Calu3 (cell line): ENCODE measurements at regions not wholly inside any gene's neighbourhood (a gene's known extent, or its start where the extent isn't known, plus 50 kb on each side); places are given as distances from the start of the nearest gene placed in this dataset.

Experiments used
- BruUV-seq: library from RNA; stranded (reverse); fragments of 400-500 nt; replicated peaks from 2 replicates; lab custom pipeline; 2021; lab: Mats Ljungman, UMichigan
- CTCF ChIA-PET: fragments of 300-600 bp; sonication (Branson Sonifier 250); formaldehyde crosslinking; loops from one replicate; lab custom pipeline; 2022; ENCODE audit warnings: antibody characterized with exemption; lab: Charles Lee
- DNase-seq: peaks from one replicate; pipeline ENCODE4 v3.0.0; 2022
- H3K27ac Mint-ChIP-seq: one replicate; pipeline ENCODE4 v1.8.0; 2022; ENCODE audit warnings: mixed read lengths; ENCODE audit not compliant: unreplicated experiment
- H3K27me3 Mint-ChIP-seq: one replicate; pipeline ENCODE4 v1.8.0; 2022; ENCODE audit warnings: mixed read lengths; ENCODE audit not compliant: unreplicated experiment
- H3K36me3 Mint-ChIP-seq: one replicate; pipeline ENCODE4 v1.8.0; 2022; ENCODE audit warnings: mild to moderate bottlenecking, moderate library complexity, mixed read lengths; ENCODE audit not compliant: insufficient read depth, unreplicated experiment
- H3K4me1 Mint-ChIP-seq: one replicate; pipeline ENCODE4 v1.8.0; 2022; ENCODE audit warnings: mild to moderate bottlenecking, low read depth, mixed read lengths; ENCODE audit not compliant: unreplicated experiment
- H3K4me3 Mint-ChIP-seq: one replicate; pipeline ENCODE4 v1.8.0; 2022; ENCODE audit warnings: mild to moderate bottlenecking, low read depth, moderate library complexity, mixed read lengths; ENCODE audit not compliant: unreplicated experiment
- H3K9me3 Mint-ChIP-seq: one replicate; pipeline ENCODE4 v1.8.0; 2022; ENCODE audit warnings: low read depth, mixed read lengths; ENCODE audit not compliant: unreplicated experiment
- intact Hi-C: fragments of 100-400 bp; cut with micrococcal nuclease; formaldehyde crosslinking; loops from one replicate; pipeline ENCODE4 v1.10.0; 2022; ENCODE audit not compliant: unreplicated experiment
- TF ChIP-seq, protein P1 (sequence below): fragments of 200-600 bp; IDR thresholded peaks from one replicate; pipeline ENCODE4 v1.8.0; 2022; ENCODE audit warnings: antibody characterized with exemption; ENCODE audit not compliant: unreplicated experiment

DNA sequence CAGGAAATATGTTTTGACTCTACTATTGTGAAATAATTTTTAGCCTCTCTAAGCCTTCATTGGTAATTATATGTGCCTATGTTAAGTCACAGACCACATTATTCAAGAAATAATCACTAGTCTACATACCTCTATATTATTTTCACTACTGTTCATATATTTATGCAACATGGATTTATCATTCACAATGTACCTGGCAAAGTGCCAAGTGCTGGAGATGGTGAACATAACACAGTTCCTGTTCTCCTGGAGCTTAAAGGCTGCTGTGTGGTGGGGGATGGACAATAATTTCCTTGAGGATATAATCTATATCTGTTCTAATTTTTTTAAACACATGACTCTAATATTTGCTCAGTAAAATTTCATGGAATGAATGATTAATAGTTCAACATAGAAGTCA is 527.7 kb upstream of the CXorf51A start:
- Mint-ChIP-seq H3K4me1 (no peaks in the 10 kb centered on the region), H3K27me3 (no peaks in the 10 kb centered on the region), H3K4me3 (no peak overlapping the region), H3K36me3 (no peaks in the 10 kb centered on the region), H3K27ac (no peak overlapping the region), H3K9me3 (peaks cover 3% of the 10 kb centered on the region)
- TF ChIP-seq, protein P1, sequence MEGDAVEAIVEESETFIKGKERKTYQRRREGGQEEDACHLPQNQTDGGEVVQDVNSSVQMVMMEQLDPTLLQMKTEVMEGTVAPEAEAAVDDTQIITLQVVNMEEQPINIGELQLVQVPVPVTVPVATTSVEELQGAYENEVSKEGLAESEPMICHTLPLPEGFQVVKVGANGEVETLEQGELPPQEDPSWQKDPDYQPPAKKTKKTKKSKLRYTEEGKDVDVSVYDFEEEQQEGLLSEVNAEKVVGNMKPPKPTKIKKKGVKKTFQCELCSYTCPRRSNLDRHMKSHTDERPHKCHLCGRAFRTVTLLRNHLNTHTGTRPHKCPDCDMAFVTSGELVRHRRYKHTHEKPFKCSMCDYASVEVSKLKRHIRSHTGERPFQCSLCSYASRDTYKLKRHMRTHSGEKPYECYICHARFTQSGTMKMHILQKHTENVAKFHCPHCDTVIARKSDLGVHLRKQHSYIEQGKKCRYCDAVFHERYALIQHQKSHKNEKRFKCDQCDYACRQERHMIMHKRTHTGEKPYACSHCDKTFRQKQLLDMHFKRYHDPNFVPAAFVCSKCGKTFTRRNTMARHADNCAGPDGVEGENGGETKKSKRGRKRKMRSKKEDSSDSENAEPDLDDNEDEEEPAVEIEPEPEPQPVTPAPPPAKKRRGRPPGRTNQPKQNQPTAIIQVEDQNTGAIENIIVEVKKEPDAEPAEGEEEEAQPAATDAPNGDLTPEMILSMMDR, result no peak
- no TSS peak for BruUV-seq
- CTCF ChIA-PET, result no interaction called here
- intact Hi-C loops, result no loop called here
- no peak for DNase-seq

DNA sequence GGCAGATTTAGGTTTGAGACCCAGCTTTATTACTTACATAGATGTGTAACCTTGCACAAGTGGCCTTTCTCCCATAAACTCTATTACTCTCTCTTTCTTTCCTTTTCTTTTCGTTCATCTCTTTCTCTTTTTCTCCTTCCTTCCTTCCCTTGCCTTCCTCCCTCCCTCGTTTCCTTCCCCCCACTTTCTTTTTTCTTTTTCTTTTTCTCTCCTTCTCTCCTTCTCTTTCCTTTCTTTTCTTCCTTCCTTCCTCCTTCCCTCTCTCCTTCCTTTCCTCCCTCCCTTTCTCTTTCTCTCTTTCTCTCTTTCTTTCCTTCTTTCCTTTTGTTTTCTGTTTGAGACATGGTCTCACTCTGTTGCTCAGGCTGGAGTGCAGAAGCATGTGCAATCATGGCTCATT is 526.4 kb upstream of the CXorf51A start:
- H3K27ac Mint-ChIP-seq, result no peak overlapping the region
- H3K4me1 Mint-ChIP-seq, result no peaks in the 10 kb centered on the region
- CTCF ChIA-PET, result no interaction called here
- peaks cover 3% of the 10 kb centered on the region for H3K9me3 Mint-ChIP-seq
- no TSS peak for BruUV-seq
- DNase-seq, result no peak
- H3K27me3 Mint-ChIP-seq, result no peaks in the 10 kb centered on the region
- TF ChIP-seq, protein P1, result no peak
- intact Hi-C loops, result no loop called here
- no peak overlapping the region for H3K4me3 Mint-ChIP-seq
- H3K36me3 Mint-ChIP-seq, result no peaks in the 10 kb centered on the region

DNA sequence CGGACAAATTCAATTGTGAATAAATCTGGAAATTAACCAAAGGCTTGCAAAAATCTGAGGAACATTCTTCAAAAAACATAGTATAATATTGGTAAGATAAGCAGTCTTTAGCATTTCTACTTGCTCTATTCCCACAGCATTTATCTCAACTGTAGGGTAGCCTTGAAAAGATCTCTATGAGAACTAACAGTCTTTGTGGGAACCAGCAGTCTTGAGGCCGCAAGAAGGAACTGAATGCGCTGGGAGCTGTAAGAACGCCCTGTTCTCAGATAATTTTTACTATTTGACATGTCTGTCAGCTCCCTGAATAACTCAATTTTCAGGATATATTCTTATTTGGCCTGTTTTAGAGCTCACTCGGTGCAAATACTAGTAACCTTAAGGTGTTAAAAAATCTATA is 519.3 kb upstream of the CXorf51A start:
- no peak for DNase-seq
- no TSS peak for BruUV-seq
- no peaks in the 10 kb centered on the region for H3K4me1 Mint-ChIP-seq
- H3K9me3 Mint-ChIP-seq, result no peaks in the 10 kb centered on the region
- CTCF ChIA-PET, result interaction anchor here (0.6 kb wide), 1 partner anchor 735 kb away, joined by 4 read pairs; no protein-coding TSS in a partner anchor
- no peak overlapping the region for H3K27ac Mint-ChIP-seq
- H3K27me3 Mint-ChIP-seq, result no peaks in the 10 kb centered on the region
- H3K4me3 Mint-ChIP-seq, result no peak overlapping the region
- TF ChIP-seq, protein P1, result no peak
- H3K36me3 Mint-ChIP-seq, result no peaks in the 10 kb centered on the region
- intact Hi-C loops, result no loop called here

DNA sequence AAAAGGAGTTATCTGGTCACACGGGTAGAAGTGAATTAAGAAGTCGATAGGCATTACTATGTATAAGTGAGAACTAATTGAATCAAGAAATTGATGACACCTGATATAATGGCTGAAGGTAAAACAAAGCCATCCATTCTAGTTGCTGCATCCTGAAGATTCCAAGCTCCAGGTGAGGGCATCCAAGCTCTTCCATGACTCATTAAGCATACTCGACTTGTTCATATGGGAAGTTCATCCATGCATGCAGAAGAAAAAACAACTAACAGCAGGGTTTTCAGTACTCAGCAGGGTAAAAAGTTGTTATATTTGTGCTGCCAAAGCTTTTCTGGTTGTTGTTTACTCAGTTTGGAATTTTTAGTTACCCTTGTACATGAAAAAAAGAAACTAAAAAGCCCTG is 508.0 kb upstream of the CXorf51A start:
- H3K4me1 Mint-ChIP-seq, result no peaks in the 10 kb centered on the region
- no TSS peak for BruUV-seq
- CTCF ChIA-PET, result no interaction called here

More for the DNA sequence above, 508.0 kb upstream of the CXorf51A start:
- H3K36me3 Mint-ChIP-seq, result no peaks in the 10 kb centered on the region
- no peak overlapping the region for H3K4me3 Mint-ChIP-seq
- no peak overlapping the region for H3K27ac Mint-ChIP-seq
- TF ChIP-seq, protein P1, result no peak
- no peak for DNase-seq
- no peaks in the 10 kb centered on the region for H3K27me3 Mint-ChIP-seq
- H3K9me3 Mint-ChIP-seq, result peaks cover 6% of the 10 kb centered on the region
- intact Hi-C loops, result no loop called here
